BE2C (cell line): ENCODE measurements at regions not wholly inside any gene's neighbourhood (a gene's known extent, or its start where the extent isn't known, plus 50 kb on each side); places are given as distances from the start of the nearest gene placed in this dataset.

ENCODE experiments used
- DNase-seq: peaks from one replicate; pipeline ENCODE4 v3.0.0-alpha.2; 2020
- H3K27me3 ChIP-seq: fragments of 250-450 bp; sonication (Bioruptor Pico); 2 replicates; pipeline ENCODE4 v1.5.1; 2020; ENCODE audit warnings: mild to moderate bottlenecking
- H3K36me3 ChIP-seq: fragments of 250-450 bp; sonication (Bioruptor Pico); 2 replicates; pipeline ENCODE4 v1.5.1; 2020; ENCODE audit warnings: mild to moderate bottlenecking
- H3K4me1 ChIP-seq: fragments of 250-450 bp; sonication (Bioruptor Pico); 2 replicates; pipeline ENCODE4 v1.5.1; 2020
- H3K4me3 ChIP-seq: 2 replicates; pipeline ENCODE4 v1.5.1; 2011; ENCODE audit warnings: low read depth, low read length
- H3K9me3 ChIP-seq: fragments of 250-450 bp; sonication (Bioruptor Pico); 2 replicates; pipeline ENCODE4 v1.5.1; 2020
- CTCF ChIP-seq: IDR thresholded peaks from 2 replicates; pipeline ENCODE4 v1.5.1; 2012; ENCODE audit warnings: mild to moderate bottlenecking, low read depth, low read length

- Histone ChIP-seq H3K36me3 (no peaks in the 10 kb centered on the region), H3K27me3 (no peaks in the 10 kb centered on the region), H3K4me1 (no peaks in the 10 kb centered on the region), H3K9me3 (no peaks in the 10 kb centered on the region), H3K4me3 (no peak overlapping the region)
- no peak for TF ChIP-seq CTCF
- no peak for DNase-seq
Observed at GRCh38 chr2:138841459-138841858, 61.3 kb upstream of the NXPH2 start.

- no peaks in the 10 kb centered on the region for H3K4me1 ChIP-seq
- H3K4me3 ChIP-seq: no peak overlapping the region
- no peaks in the 10 kb centered on the region for H3K36me3 ChIP-seq
- H3K9me3 ChIP-seq: no peaks in the 10 kb centered on the region
- DNase-seq: no peak
- no peak for TF ChIP-seq CTCF
- H3K27me3 ChIP-seq: no peaks in the 10 kb centered on the region
Observed at GRCh38 chr2:138838851-138839620, 58.8 kb upstream of the NXPH2 start.

DNA sequence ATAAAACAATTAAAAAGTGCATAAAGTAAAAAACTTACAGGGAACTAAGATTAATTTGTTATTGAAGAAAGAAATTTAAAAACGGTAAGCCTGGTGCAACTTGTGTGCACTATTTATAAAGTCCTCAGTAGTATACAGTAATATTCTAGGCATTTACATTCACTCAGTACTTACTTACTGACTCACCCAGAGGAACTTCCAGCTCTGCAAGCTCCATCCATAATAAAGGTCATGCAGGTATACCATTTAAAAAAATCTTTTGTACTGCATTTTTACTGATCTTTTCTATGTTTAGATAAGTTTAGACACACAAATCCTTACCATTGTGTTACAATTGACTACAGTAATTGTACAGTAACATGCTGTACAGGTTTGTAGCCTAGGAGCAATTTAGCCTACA, 51.5 kb upstream of the NXPH2 start:
- Histone ChIP-seq H3K27me3 (no peaks in the 10 kb centered on the region), H3K36me3 (no peaks in the 10 kb centered on the region), H3K4me3 (no peak overlapping the region), H3K4me1 (no peaks in the 10 kb centered on the region), H3K9me3 (no peaks in the 10 kb centered on the region)
- no peak for TF ChIP-seq CTCF
- no peak for DNase-seq

DNA sequence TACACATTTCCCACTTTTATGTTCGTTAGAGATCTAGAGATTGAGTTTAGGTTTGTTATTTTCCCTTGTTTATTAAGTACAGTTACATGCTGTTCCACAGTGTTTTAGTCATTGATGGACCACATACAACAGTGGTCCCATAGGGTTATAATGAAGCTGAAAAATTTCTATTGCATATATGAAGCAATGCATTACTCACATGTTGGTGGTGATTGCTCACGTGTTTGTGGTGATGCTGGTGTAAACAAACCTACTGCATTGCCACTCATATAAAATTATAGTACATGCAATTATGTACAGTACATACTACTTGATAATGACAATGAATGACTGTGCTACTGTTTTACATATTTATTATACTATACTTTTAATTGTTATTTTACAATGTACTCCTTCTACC, 51.0 kb upstream of the NXPH2 start:
- no peaks in the 10 kb centered on the region for H3K4me1 ChIP-seq
- no peak for TF ChIP-seq CTCF
- no peaks in the 10 kb centered on the region for H3K36me3 ChIP-seq

DNA sequence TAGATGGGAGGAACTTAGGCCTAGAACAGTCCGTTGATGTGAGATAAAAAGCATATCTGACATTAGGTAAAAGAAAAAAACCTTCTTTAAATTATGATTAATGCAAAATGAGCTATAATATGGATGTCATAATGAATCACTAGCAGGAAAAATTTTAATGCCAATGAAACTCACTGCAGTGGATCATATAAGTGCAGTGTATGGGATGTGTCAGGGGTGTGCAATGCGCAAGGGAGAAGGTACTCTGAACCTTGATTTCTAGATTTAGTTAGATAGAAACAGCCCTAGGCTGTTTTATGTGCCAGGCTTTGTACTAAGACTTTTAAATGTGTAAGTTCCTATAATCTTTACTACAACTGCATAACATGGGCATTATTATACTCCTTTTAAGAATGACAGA, 50.4 kb upstream of the NXPH2 start:
- TF ChIP-seq CTCF: no peak
- DNase-seq: no peak
- no peaks in the 10 kb centered on the region for H3K9me3 ChIP-seq
- no peak overlapping the region for H3K4me3 ChIP-seq
- no peaks in the 10 kb centered on the region for H3K27me3 ChIP-seq
- no peaks in the 10 kb centered on the region for H3K36me3 ChIP-seq
- H3K4me1 ChIP-seq: no peaks in the 10 kb centered on the region

More for the DNA sequence above, 51.0 kb upstream of the NXPH2 start:
- no peak for DNase-seq
- Histone ChIP-seq H3K27me3 (no peaks in the 10 kb centered on the region), H3K9me3 (no peaks in the 10 kb centered on the region), H3K4me3 (no peak overlapping the region)
